Heart right ventricle (tissue), 16 donors: ENCODE measurements at regions not wholly inside any gene's neighbourhood (a gene's known extent, or its start where the extent isn't known, plus 50 kb on each side); places are given as distances from the start of the nearest gene placed in this dataset.

Source experiments
- ATAC-seq, 8 donors: fragments of 200-7000 bp; cut with Tn5 transposase; one replicate each; pipeline ENCODE4 v1.9.1; 2020; ENCODE audit warnings: mild to moderate bottlenecking in 8 of 8, moderate library complexity in 8 of 8, moderate number of reproducible peaks in 1 of 8
- DNase-seq, 2 donors: peaks; one replicate each; pipeline ENCODE4 v3.0.0-alpha.2; 2020
- H3K27ac ChIP-seq, 10 donors: fragments of 200-600 bp; sonication (generic) in 2 of 10; one replicate each; pipeline versions ENCODE4 v1.5.0 to v1.8.0; 2020 to 2022; ENCODE audit warnings: mild to moderate bottlenecking in 3 of 10
- H3K27me3 ChIP-seq, 7 donors: fragments of 200-600 bp; one replicate each; pipeline ENCODE4 v1.8.0; 2021 to 2022; ENCODE audit warnings: mild to moderate bottlenecking in 2 of 7
- H3K36me3 ChIP-seq, 9 donors: fragments of 200-600 bp; sonication (generic) in 1 of 9; one replicate each; pipeline versions ENCODE4 v1.5.0 to v1.8.0; 2020 to 2022; ENCODE audit warnings: mild to moderate bottlenecking in 2 of 9
- H3K4me1 ChIP-seq, 9 donors: fragments of 200-600 bp; sonication (generic) in 1 of 9; one replicate each; pipeline versions ENCODE4 v1.5.0 to v1.8.0; 2020 to 2022; ENCODE audit warnings: mild to moderate bottlenecking in 4 of 9
- H3K4me3 ChIP-seq, 10 donors: fragments of 200-600 bp; sonication (generic) in 2 of 10; one replicate each; pipeline versions ENCODE4 v1.5.0 to v1.8.0; 2020 to 2022; ENCODE audit warnings: mild to moderate bottlenecking in 7 of 10, moderate library complexity in 2 of 10
- H3K9me3 ChIP-seq, 11 donors: fragments of 200-600 bp in 10 of 11; sonication (generic) in 2 of 11; one replicate each; pipeline versions ENCODE4 v1.5.0 to v1.8.0; 2013 to 2022; ENCODE audit warnings: mild to moderate bottlenecking in 2 of 11, control low read depth in 1 of 11, moderate library complexity in 1 of 11
- WGBS, 2 donors: extraction: QIAGEN DNeasy Blood & Tissue Kit; methylation state at CpG; one replicate each; pipeline ENCODE4 v1.1.7; 2013; ENCODE audit warnings: inconsistent platforms in 1 of 2; 5-methylcytosine and 5-hydroxymethylcytosine counted together
- intact Hi-C, 10 donors: fragments of 100-400 bp; cut with DNase I; formaldehyde crosslinking; loops; one replicate each; pipeline versions ENCODE4 v1.11.1 to v1.14.2; 2022
- TF ChIP-seq, protein P1 (sequence below), 9 donors: fragments of 200-600 bp; sonication (generic) in 2 of 9; IDR thresholded peaks; one replicate each; pipeline versions ENCODE4 v1.5.0 to v1.8.0; 2021 to 2022; ENCODE audit warnings: antibody characterized with exemption in 9 of 9, mild to moderate bottlenecking in 5 of 9, moderate library complexity in 1 of 9
- donor health status: Arrhythmogenic right ventricular cardiomyopathy.
- donor health status: ischemic (EF 13 %, LVEDD 7.1; RV severe dilation, severe dysfunction).
- donor health status: healthy with polysubstance abuse.
- donor health status: DM: no; HTN: yes; CAD: no.
- donor health status: DM: no; HTN: no; CAD: no.
- donor health status: ischemic (EF 25% LVEDD 6.9; RV normal size, moderate dysfunction).
- donor health status: ischemic (EF 25% LVEDD 5.7; RV mildly dilated, moderate dysfunction).
- donor health status: healthy.
- donor health status: DM: yes; HTN: yes; CAD: no.
- donor health status: Ischemic cardiomyopathy.
- donor health status: ischemic (EF 35%, LVEDD 5.7; RV mildly dilated, moderate dysfunction).
- donor health status: nonischemic (EF 11% LVEDD 7.7; RV severe dilation, severe dysfunction).
- donor health status: DM: yes; HTN: yes; CAD: no.
- donor health status: PGD.
- donor health status: ischemic (EF 29% LVEDD 5.4; RV normal size, mild dysfunction).
- donor health status: nonischemic (EF 23%, LVEDD 6.1; RV moderate dilation, normal function).

GRCh38 chr1:239823852-239824251 is 267.8 kb upstream of the FMN2 start:
- intact Hi-C loops: no loop called here
- H3K27me3 ChIP-seq: no peaks in the 10 kb centered on the region
- H3K9me3 ChIP-seq: no peaks in the 10 kb centered on the region
- no peak overlapping the region for H3K4me3 ChIP-seq
- TF ChIP-seq, protein P1, sequence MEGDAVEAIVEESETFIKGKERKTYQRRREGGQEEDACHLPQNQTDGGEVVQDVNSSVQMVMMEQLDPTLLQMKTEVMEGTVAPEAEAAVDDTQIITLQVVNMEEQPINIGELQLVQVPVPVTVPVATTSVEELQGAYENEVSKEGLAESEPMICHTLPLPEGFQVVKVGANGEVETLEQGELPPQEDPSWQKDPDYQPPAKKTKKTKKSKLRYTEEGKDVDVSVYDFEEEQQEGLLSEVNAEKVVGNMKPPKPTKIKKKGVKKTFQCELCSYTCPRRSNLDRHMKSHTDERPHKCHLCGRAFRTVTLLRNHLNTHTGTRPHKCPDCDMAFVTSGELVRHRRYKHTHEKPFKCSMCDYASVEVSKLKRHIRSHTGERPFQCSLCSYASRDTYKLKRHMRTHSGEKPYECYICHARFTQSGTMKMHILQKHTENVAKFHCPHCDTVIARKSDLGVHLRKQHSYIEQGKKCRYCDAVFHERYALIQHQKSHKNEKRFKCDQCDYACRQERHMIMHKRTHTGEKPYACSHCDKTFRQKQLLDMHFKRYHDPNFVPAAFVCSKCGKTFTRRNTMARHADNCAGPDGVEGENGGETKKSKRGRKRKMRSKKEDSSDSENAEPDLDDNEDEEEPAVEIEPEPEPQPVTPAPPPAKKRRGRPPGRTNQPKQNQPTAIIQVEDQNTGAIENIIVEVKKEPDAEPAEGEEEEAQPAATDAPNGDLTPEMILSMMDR (IDR thresholded peaks at IDR 0.05): no peak
- DNase-seq (no peak), ATAC-seq (no peak)
- H3K4me1 ChIP-seq: no peaks in the 10 kb centered on the region
- WGBS, 2 donors: 84 to 85% methylated on average over 13 of the region's 13 CpGs
- H3K27ac ChIP-seq: no peak overlapping the region
- no peaks in the 10 kb centered on the region for H3K36me3 ChIP-seq

- TF ChIP-seq, protein P1 (IDR thresholded peaks at IDR 0.05): no peak
- intact Hi-C loops: no loop called here
- Histone ChIP-seq H3K4me3 (no peak overlapping the region), H3K27me3 (no peaks in the 10 kb centered on the region), H3K27ac (no peak overlapping the region), H3K4me1 (no peaks in the 10 kb centered on the region), H3K36me3 (no peaks in the 10 kb centered on the region), H3K9me3 (no peaks in the 10 kb centered on the region)
- no peak for ATAC-seq
- 92 to 95% methylated on average over 5 of the region's 5 CpGs for WGBS, 2 donors
- no peak for DNase-seq
Measured at GRCh38 chr1:239826211-239826610, 265.5 kb upstream of the FMN2 start.

- no peaks in the 10 kb centered on the region for H3K27me3 ChIP-seq
- 76 to 88% methylated on average over 1 of the region's 1 CpG for WGBS, 2 donors
- H3K4me1 ChIP-seq: no peaks in the 10 kb centered on the region
- no peak overlapping the region for H3K27ac ChIP-seq
- H3K36me3 ChIP-seq: no peaks in the 10 kb centered on the region
- H3K9me3 ChIP-seq: no peaks in the 10 kb centered on the region
- no peak overlapping the region for H3K4me3 ChIP-seq
- intact Hi-C loops: no loop called here
- TF ChIP-seq, protein P1 (IDR thresholded peaks at IDR 0.05): no peak
- ATAC-seq: no peak
- DNase-seq: no peak
Measured at GRCh38 chr1:239826736-239827135, 264.9 kb upstream of the FMN2 start.

DNA sequence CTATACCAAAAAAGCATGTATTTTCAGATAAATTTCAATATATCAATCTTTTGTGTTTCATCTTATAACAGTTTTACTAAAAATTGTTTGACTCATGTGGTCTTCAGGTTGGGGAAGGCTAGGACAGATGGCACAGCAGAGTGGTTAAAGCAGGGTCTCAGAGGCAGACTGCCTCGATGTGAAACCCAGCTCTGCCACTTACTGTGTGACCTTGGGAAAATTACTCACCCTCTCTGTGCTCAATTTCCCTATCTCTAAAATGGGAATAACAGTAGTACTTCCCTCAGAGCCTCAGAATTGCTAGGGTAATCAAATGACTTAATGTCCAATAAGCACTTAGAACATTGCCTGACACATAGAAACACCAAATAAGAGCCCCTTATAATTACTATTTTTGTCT is 262.1 kb upstream of the FMN2 start:
- ATAC-seq (no peak), DNase-seq (no peak)
- no peaks in the 10 kb centered on the region for H3K36me3 ChIP-seq
- no peaks in the 10 kb centered on the region for H3K27me3 ChIP-seq
- intact Hi-C loops: no loop called here
- TF ChIP-seq, protein P1 (IDR thresholded peaks at IDR 0.05): no peak
- whole genome bisulfite sequencing, 2 donors: 92 to 100% methylated on average over 1 of the region's 1 CpG
- H3K4me1 ChIP-seq: peaks cover 0 to 7% (median 0%) of the 10 kb centered on the region in 9 donors
- no peak overlapping the region for H3K4me3 ChIP-seq
- H3K27ac ChIP-seq: no peak overlapping the region
- H3K9me3 ChIP-seq: no peaks in the 10 kb centered on the region
